ENCODE measurements at regions not wholly inside any gene's neighbourhood (a gene's known extent, or its start where the extent isn't known, plus 50 kb on each side); places are given as distances from the start of the nearest gene placed in this dataset.

DNA sequence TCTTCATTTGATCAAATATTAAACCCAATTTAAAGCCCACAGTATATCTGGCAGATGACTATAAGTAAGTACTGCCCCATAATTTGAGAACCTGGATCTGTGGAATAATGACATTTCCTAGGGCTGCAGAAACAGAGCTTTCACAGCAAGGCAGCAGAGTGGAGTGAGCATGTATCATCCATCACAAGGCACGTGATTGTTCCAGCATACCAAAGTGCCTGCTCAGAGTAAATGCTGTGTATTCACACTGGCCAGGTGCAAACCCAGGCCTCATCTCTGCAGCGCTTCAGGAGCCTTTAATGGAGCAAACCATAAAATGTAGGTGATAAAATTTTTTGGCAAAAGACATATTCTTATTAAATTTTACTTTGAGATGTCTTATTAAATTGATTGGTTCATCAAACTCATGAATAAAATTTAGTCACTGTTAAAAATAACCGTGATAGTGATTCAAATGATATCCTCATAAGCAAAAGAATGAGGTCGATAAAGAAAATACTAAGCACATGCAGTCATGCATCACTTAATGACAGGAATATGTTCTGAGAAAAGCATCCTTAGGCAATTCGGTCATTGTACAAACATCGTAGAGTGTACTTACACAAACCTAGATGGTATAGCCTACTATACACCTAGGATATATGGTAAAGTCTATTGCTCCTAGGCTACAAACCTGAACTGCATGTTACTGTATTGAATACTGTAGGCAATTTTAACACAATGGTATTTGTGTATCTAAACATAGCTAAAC is 99.3 kb upstream of the SLC24A5 start:
- H3K9ac ChIP-seq (ENCODE audit: low read depth, low read length, poor library complexity, severe bottlenecking), result no peak overlapping the region
- no peaks in the 10 kb centered on the region for H3K27me3 ChIP-seq (ENCODE audit: insufficient read depth, low read length, poor library complexity, severe bottlenecking)
- H3K9me2 ChIP-seq (replicated peaks; ENCODE audit: low read depth, low read length), result no peaks in the 10 kb centered on the region
- no peak overlapping the region for H3K4me2 ChIP-seq (ENCODE audit: low read depth, low read length, poor library complexity, severe bottlenecking)
- no peaks in the 10 kb centered on the region for H3K79me2 ChIP-seq (ENCODE audit: insufficient read depth, low read length)
- TF ChIP-seq EZH2phosphoT487 (IDR thresholded peaks at IDR 0.05; ENCODE audit: borderline replicate concordance), result no peak
- TF ChIP-seq, protein P1, sequence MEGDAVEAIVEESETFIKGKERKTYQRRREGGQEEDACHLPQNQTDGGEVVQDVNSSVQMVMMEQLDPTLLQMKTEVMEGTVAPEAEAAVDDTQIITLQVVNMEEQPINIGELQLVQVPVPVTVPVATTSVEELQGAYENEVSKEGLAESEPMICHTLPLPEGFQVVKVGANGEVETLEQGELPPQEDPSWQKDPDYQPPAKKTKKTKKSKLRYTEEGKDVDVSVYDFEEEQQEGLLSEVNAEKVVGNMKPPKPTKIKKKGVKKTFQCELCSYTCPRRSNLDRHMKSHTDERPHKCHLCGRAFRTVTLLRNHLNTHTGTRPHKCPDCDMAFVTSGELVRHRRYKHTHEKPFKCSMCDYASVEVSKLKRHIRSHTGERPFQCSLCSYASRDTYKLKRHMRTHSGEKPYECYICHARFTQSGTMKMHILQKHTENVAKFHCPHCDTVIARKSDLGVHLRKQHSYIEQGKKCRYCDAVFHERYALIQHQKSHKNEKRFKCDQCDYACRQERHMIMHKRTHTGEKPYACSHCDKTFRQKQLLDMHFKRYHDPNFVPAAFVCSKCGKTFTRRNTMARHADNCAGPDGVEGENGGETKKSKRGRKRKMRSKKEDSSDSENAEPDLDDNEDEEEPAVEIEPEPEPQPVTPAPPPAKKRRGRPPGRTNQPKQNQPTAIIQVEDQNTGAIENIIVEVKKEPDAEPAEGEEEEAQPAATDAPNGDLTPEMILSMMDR (conservative IDR thresholded peaks at IDR 0.05; ENCODE audit: low read length), result no peak
- no peak overlapping the region for H2AFZ ChIP-seq (ENCODE audit: low read length)
- H3K4me1 ChIP-seq (ENCODE audit: insufficient read depth, low read length, poor library complexity, severe bottlenecking), result no peaks in the 10 kb centered on the region
- no peak overlapping the region for H3K4me3 ChIP-seq (ENCODE audit: low read length, poor library complexity, severe bottlenecking)
- no peaks in the 10 kb centered on the region for H3K36me3 ChIP-seq (ENCODE audit: insufficient read depth, low read length)
- no peaks in the 10 kb centered on the region for H4K20me1 ChIP-seq (ENCODE audit: insufficient read depth, low read length, poor library complexity, severe bottlenecking)
- H3K9me3 ChIP-seq (ENCODE audit: insufficient read depth, low read depth, low read length), result no peaks in the 10 kb centered on the region
- H3F3A ChIP-seq (ENCODE audit: low read depth), result no peaks in the 10 kb centered on the region

DNA sequence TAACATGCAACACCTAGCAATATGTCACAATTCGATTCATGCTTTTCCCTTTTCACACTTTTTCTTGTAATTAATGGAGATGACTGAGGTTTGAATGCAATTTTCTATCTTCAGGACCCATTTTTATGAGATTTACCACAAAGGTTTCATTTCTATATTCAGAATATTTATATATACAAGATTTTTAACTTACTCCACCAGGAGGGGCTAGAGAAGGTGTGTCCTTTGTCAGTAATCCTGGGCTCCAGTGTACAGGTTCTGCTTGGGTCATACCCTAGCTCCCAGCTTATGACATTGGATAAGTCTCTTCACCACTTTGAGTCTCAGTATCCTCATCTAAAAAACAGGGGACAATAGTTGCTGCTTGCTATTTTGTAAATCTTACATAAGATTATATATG is 95.7 kb upstream of the SLC24A5 start:
- no peaks in the 10 kb centered on the region for H3K36me3 ChIP-seq (ENCODE audit: insufficient read depth, low read length)
- TF ChIP-seq EZH2phosphoT487 (IDR thresholded peaks at IDR 0.05; ENCODE audit: borderline replicate concordance), result no peak
- TF ChIP-seq, protein P1 (conservative IDR thresholded peaks at IDR 0.05; ENCODE audit: low read length), result no peak
- H3K79me2 ChIP-seq (ENCODE audit: insufficient read depth, low read length), result no peaks in the 10 kb centered on the region
- no peaks in the 10 kb centered on the region for H4K20me1 ChIP-seq (ENCODE audit: insufficient read depth, low read length, poor library complexity, severe bottlenecking)
- H2AFZ ChIP-seq (ENCODE audit: low read length), result no peak overlapping the region
- no peak overlapping the region for H3K4me2 ChIP-seq (ENCODE audit: low read depth, low read length, poor library complexity, severe bottlenecking)
- no peaks in the 10 kb centered on the region for H3K9me2 ChIP-seq (replicated peaks; ENCODE audit: low read depth, low read length)
- H3K4me3 ChIP-seq (ENCODE audit: low read length, poor library complexity, severe bottlenecking), result no peak overlapping the region
- no peaks in the 10 kb centered on the region for H3K4me1 ChIP-seq (ENCODE audit: insufficient read depth, low read length, poor library complexity, severe bottlenecking)
- no peaks in the 10 kb centered on the region for H3F3A ChIP-seq (ENCODE audit: low read depth)
- H3K27me3 ChIP-seq (ENCODE audit: insufficient read depth, low read length, poor library complexity, severe bottlenecking), result no peaks in the 10 kb centered on the region
- no peak overlapping the region for H3K9ac ChIP-seq (ENCODE audit: low read depth, low read length, poor library complexity, severe bottlenecking)
- no peaks in the 10 kb centered on the region for H3K9me3 ChIP-seq (ENCODE audit: insufficient read depth, low read depth, low read length)

DNA sequence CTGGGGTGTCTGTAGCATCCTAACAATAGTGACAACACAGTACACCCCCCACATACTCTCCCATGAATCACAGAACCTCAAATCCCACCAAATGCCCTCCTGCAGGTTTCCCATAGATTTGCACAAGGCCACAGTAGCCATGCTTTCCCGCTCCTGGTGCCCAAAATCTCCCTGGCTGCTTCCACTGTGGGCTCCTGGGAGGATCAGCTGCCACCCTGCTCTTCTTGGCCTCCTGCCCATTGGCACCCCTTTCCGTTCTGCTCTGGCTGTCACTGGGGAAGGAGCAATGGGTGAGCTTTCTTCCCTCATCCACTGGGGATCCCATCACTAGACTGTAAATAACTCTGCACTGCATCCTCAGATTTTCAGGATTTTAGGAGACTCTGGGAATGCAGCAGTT is 92.1 kb upstream of the SLC24A5 start:
- Histone ChIP-seq H3K9ac (ENCODE audit: low read depth, low read length, poor library complexity, severe bottlenecking) (no peak overlapping the region), H3K36me3 (ENCODE audit: insufficient read depth, low read length) (no peaks in the 10 kb centered on the region), H3K9me2 (replicated peaks; ENCODE audit: low read depth, low read length) (no peaks in the 10 kb centered on the region), H3K27me3 (ENCODE audit: insufficient read depth, low read length, poor library complexity, severe bottlenecking) (no peaks in the 10 kb centered on the region), H3K4me2 (ENCODE audit: low read depth, low read length, poor library complexity, severe bottlenecking) (no peak overlapping the region), H3K4me3 (ENCODE audit: low read length, poor library complexity, severe bottlenecking) (no peak overlapping the region), H2AFZ (ENCODE audit: low read length) (no peak overlapping the region), H3F3A (ENCODE audit: low read depth) (no peaks in the 10 kb centered on the region), H3K79me2 (ENCODE audit: insufficient read depth, low read length) (no peaks in the 10 kb centered on the region), H4K20me1 (ENCODE audit: insufficient read depth, low read length, poor library complexity, severe bottlenecking) (no peaks in the 10 kb centered on the region), H3K9me3 (ENCODE audit: insufficient read depth, low read depth, low read length) (no peaks in the 10 kb centered on the region), H3K4me1 (ENCODE audit: insufficient read depth, low read length, poor library complexity, severe bottlenecking) (no peaks in the 10 kb centered on the region)
- TF ChIP-seq EZH2phosphoT487 (IDR thresholded peaks at IDR 0.05; ENCODE audit: borderline replicate concordance), result no peak
- TF ChIP-seq, protein P1 (conservative IDR thresholded peaks at IDR 0.05; ENCODE audit: low read length), result no peak

Measured in Loucy (cell line).